Mammary epithelial cell (primary cell): ENCODE measurements at regions not wholly inside any gene's neighbourhood (a gene's known extent, or its start where the extent isn't known, plus 50 kb on each side); places are given as distances from the start of the nearest gene placed in this dataset.

ENCODE experiments used
- EZH2 ChIP-seq: IDR thresholded peaks from 2 replicates; pipeline ENCODE4 v1.6.1; 2012; ENCODE audit warnings: low read length, inconsistent platforms, borderline replicate concordance
- TF ChIP-seq, protein P1 (sequence below), 2 donors: IDR thresholded peaks in 1 of 2; conservative IDR thresholded peaks in 1 of 2; 2 replicates each; pipeline ENCODE4 v1.5.1; 2011 to 2012; ENCODE audit warnings: inconsistent platforms in 2 of 2, low read length in 2 of 2, mild to moderate bottlenecking in 2 of 2, control low read depth in 1 of 2, low read depth in 1 of 2; ENCODE audit not compliant: insufficient read depth in 1 of 2; ENCODE audit errors: extremely low read depth in 1 of 2

DNA sequence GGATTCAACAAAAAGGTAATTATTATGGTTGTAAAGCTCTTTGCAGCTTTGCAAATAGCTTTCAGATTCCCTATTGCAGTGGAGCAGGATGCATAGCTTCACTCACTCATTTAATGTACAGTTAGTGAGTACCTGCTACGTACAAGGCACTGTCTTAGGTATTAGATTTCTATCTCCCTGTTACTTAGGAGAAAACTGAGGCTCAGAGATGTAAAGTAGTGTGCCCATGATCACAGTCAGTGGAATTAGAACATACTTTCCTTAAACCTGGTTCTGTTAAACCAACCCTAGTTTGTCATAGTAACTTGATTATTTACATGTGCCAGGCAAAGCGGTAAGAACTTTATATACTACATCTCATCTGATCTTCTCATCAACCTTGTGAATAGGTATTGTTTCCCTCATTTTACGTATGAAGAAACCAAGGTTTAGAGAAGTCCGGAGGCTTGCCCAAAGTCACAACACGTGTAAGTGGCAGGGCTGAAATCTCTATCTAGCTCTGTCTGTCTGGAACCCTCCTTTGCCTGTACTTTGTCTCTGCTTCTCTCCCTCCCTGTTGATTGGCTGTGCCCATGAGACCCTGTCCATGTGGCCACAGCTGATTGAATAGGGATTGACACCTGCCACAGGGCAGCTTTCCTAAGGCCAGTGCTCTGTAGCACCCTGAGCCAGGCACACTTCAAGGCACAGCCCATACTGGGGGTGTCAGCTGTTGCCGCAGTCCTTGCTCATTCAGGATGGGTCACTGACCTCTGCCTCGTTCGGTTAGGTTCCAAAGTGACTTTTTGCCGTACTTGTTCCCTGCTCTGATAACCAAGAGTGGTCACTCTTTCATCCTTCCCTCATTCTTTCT, 63.8 kb upstream of the PRSS23 start:
- TF ChIP-seq, protein P1, sequence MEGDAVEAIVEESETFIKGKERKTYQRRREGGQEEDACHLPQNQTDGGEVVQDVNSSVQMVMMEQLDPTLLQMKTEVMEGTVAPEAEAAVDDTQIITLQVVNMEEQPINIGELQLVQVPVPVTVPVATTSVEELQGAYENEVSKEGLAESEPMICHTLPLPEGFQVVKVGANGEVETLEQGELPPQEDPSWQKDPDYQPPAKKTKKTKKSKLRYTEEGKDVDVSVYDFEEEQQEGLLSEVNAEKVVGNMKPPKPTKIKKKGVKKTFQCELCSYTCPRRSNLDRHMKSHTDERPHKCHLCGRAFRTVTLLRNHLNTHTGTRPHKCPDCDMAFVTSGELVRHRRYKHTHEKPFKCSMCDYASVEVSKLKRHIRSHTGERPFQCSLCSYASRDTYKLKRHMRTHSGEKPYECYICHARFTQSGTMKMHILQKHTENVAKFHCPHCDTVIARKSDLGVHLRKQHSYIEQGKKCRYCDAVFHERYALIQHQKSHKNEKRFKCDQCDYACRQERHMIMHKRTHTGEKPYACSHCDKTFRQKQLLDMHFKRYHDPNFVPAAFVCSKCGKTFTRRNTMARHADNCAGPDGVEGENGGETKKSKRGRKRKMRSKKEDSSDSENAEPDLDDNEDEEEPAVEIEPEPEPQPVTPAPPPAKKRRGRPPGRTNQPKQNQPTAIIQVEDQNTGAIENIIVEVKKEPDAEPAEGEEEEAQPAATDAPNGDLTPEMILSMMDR (conservative IDR thresholded peaks at IDR 0.05 in 1 of 2, IDR thresholded peaks at IDR 0.05 in 1 of 2; ENCODE audit: extremely low read depth in 1 of 2, insufficient read depth in 1 of 2, low read depth in 1 of 2, low read length in 2 of 2), result no peak
- TF ChIP-seq EZH2, result no peak
